T-helper 2 cell treated with Interferon-gamma antibody and Interleukin-4, amounts not matched to agents 100 ng/mL and 5 ng/mL, for 36 hours (primary cell): ENCODE measurements at regions not wholly inside any gene's neighbourhood (a gene's known extent, or its start where the extent isn't known, plus 50 kb on each side); places are given as distances from the start of the nearest gene placed in this dataset.

Experiments
- intact Hi-C: fragments of 100-400 bp; cut with micrococcal nuclease; formaldehyde crosslinking; loops from one replicate; pipeline ENCODE4 v1.15.1; 2023

DNA sequence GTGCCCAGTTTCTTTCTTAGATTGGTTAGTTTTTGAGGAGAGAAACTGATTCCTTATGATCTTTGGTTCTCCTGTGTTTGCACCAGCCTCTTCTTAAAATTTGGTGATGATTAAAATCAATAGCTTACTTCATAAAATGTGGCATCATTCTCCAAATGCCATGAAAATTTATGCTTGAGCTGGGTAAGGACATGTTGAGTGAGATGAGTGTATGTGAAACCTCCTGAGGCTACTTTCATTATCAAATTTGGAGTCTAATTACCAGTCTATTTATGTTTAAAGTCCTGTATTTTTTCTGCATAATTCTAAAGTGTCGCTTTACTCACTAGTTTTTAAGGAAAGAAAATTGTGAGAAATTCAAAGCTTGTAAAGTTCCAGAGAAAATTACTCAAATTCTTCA, 102.1 kb downstream of the DIPK2A start:
- intact Hi-C loops: no loop called here

DNA sequence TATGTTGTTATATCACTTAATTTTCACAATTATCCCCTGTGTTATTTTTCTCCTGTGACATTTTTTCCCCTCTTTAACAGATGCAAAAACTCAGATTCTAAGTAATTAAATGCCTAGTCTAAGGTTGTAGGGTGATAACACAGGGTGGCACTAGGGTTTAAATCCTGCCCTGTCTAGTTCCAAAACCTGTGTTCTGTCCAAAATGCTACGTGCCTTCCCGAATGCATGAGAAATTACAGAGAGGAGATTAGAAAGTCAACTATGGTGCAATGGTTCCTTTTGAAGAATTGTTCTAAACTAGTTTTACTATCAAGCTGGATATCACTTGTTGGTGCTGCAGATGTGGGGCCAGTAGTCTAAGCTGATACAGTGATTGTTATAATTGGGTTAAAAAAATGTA, 108.0 kb downstream of the DIPK2A start:
- intact Hi-C loops: no loop called here

GRCh38 chr3:144084929-144085328, 113.3 kb downstream of the DIPK2A start:
- intact Hi-C loops: no loop called here

DNA sequence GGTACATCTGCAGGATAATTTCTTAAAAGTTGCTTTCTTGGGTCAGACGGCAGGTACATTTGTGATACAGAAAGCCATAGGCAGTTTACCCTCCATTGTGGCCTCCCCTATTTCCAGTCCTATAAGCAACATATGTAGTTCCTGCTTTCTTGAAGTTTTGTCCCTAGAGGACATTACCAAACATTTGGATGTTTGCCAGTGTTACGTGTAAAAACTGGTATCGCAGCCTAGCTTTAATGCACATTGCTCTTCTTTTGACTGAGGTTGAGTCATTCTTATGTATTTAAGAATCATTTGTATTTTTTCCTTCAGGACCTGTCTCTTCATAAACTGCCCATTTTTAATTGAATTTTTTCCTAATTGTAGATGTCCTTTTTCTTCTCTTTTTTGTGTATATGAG, 114.3 kb downstream of the DIPK2A start:
- intact Hi-C loops: no loop called here

- intact Hi-C loops: no loop called here
Observed at GRCh38 chr3:144096016-144096415, 124.4 kb downstream of the DIPK2A start.

DNA sequence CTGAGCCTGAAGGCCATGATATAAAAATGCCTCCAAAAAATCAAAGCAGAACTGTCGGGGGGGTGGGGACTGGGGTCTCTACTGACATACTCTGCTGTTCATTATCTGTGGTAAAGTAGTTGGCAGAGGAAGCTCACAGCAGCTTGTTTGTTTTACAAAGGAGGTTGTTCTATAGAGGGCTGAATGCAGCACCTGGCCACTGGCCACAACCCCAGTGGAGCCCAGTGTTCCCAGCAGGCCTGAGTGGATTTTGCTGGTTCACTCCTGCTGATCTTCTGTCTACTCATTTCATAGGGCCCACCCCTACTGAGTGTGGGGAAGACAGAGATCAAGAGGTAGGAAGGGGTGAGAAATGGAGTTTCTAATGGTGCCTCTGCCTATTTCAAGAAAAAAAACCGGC, 125.5 kb downstream of the DIPK2A start:
- intact Hi-C loops: no loop called here

GRCh38 chr3:144098691-144099090, 127.1 kb downstream of the DIPK2A start:
- intact Hi-C loops: no loop called here

GRCh38 chr3:144102421-144102820, 130.8 kb downstream of the DIPK2A start:
- intact Hi-C loops: no loop called here

DNA sequence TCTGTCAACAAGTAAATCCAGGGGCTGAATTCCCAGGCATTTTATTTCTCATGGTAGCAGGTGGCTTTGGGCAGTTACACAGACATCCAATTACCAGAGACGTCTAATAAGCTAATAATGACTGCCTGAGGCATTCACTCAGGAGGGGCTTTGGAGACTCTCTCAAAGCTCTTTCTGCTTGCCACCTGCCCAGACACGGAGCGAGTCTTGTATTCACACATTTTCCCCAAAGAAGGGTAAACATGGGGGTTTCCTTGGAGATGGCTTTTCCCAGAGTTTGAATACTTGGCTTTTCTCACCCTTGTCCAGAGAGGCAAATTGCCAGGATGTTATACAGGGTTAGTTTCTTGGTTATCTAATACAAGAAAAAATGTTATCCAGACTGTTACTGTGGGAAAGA, 132.6 kb downstream of the DIPK2A start:
- intact Hi-C loops: no loop called here

DNA sequence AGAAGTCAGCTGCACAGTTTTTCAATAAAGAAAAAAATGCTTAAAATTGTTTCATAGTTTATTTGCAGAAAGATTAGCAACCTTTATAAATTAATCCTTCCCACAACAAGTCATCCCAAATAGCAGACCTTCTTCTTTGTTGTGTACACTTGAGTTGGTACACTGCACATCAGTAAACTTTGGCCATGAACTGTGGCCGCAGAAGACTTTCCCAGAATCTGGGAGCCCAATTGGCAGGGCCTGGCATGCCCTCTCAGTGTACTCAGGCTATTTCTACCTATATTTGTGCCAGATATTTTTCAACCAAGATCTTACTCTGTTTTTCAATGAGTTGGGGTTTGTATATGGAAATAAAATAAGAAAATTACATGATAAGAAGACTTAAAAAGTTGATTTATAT, 133.1 kb downstream of the DIPK2A start:
- intact Hi-C loops: no loop called here

DNA sequence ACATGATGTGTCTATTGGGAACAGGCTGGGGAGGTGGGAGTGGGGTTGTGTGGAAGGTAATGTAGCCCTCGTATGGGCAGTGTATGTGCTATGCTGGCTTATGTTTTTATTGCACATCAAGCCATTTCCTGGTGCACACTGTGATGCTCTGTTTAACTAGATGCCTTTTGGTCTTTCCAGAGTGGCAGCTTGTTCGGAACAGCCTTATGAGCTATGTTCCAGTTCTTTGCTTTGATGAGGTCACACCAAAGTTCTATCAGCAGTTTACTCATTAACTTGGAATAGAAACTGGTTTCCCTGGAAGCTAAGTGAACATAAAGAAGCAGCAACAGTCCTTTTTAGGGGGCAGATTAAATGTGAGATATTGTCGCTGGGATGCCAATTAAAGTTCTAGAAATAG, 133.9 kb downstream of the DIPK2A start:
- intact Hi-C loops: no loop called here

- intact Hi-C loops: no loop called here
Observed at GRCh38 chr3:144106970-144107369, 135.3 kb downstream of the DIPK2A start.

DNA sequence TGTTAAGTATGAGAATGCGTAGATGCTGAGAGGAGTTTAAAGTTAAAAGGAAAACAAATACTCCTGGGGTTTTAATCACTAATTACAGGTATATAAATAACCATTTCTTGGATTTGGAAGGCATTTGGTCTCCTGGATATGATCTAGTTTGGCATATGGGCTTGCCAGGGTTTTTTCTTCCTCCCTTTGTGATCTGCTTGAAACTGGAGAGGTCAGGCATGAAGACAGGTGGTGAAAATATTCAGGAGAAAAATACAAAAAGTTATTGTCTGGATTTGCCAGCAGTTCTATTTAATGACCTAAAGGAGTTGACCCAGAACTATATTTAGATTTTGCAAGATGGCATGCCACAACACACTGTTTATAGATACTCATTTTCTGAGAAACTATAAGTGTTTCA, 136.3 kb downstream of the DIPK2A start:
- intact Hi-C loops: no loop called here

DNA sequence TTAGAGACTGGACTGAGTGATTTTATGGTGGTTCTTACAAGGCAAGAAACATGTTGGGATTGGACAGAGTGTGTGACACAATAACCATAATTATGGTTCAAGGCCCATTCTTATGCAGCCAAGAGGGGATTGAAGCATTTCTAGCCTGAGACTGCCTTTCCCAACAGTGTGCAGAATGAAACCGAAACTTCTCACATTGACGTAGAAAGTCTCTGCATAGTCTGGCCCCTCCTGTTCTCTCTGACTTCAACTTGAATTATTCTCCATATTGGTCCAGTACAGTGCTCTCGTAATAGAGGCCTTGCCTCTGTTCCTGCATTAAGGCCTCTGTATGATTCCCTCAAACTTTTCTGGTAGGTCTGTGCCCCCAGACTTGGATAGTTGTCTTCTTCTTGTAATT, 138.3 kb downstream of the DIPK2A start:
- intact Hi-C loops: no loop called here

GRCh38 chr3:144112036-144112435, 140.4 kb downstream of the DIPK2A start:
- intact Hi-C loops: no loop called here

DNA sequence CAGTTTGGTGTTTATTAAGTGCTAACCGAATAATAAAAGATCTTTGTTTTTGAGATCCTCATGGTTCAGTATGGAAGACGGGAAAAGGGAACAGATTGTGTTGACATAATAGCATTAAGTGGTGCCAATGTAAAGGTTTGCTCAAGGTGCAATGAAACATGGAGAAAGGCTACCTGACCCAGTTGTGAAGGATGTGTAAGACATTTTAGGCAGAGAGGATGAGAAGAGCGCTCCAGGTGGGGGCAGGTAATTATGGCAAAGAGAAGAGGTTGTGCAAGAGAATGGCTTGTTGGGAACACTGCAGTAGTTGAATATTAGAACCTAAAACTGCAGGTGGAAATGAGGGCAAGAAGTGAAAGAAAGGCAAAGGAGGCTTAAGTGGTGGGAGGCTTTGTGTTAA, 140.8 kb downstream of the DIPK2A start:
- intact Hi-C loops: no loop called here

DNA sequence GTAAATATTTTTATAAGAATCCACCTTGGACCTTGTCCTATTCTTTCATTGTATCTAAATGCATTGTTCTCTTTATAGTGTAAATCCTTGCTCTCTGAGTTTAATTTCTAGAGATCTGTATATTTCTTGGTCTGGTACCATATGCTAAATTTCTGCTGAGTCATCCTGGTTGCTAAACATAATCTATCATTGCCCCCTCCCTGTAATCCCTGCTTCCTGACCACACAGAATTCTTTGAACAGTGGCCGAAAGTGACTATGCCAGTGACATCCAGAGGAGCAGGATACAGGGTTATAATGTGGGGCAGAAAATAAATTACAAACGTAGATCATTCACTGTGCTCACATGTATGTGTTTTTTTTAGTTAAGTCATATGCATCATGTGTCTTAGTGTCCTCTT, 143.1 kb downstream of the DIPK2A start:
- intact Hi-C loops: no loop called here

GRCh38 chr3:144119633-144120032, 148.0 kb downstream of the DIPK2A start:
- intact Hi-C loops: no loop called here

DNA sequence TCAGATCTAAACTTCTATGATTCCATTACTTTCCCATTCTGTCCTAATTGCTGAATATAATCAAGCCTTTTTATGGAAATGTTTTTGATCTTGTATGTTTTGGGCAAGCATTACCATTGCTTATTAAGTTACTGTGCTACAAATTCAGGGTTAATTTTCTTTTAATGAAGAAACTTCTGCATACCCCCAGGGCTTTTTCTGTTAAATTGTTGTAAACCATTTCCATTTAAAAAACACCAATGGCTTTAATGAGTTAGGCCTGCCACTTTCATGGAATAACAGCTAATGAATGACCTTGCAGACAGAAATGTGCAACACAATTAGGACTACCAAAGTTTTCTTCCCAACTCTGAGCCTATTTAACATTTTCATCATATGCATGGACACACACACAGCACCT, 150.0 kb downstream of the DIPK2A start:
- intact Hi-C loops: no loop called here

GRCh38 chr3:144127014-144127413, 155.4 kb downstream of the DIPK2A start:
- intact Hi-C loops: no loop called here

DNA sequence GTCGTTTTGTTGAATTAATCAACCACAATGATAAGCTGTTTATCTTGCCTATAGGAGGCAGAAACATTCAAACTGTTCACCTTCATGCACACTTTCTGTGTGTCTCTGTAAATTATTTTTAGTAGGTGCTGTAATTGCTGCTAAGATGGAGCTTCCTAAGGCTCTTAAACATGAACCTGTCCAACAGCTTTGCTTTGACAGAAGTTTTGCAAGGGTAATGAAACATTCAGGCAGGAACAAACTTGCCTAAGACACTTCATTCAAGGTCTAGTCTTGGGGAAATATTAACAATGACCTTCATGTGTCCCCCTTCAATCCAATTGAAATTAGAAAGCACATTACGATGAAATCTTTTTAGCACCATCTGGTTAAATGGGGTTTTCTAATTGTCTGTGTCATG, 156.1 kb downstream of the DIPK2A start:
- intact Hi-C loops: no loop called here

GRCh38 chr3:144128108-144128892, 156.7 kb downstream of the DIPK2A start:
- intact Hi-C loops: no loop called here

DNA sequence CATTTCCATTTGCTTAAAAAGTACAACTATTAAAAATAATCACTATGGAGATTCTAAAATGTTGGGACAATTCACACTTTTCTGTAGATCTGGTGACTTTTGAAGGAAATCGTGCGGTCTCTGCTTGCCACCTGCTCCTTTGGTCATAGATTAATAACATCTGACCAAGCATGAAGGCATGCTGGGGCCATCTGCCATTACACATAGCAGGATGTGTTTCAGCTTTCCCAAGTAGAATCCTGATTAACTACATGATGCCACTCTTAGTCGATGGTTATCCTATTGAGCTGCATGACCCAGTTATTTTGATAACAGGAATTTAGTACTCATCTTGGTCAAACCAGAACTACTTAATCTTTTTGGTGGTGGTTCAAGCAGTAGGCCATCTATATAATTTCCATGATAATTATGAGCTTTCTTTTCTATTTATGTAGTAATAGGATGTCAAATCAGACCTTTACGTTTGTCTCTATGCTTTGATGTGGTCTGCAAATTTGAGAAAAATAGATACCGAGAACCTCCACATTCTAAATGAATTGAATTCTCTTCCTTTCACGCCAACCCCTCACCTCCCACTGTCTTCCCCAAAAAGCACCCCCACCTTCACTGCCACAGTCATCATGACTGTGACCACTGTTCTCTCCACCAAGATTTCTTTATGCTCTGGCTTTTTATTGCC, 158.1 kb downstream of the DIPK2A start:
- intact Hi-C loops: no loop called here
